KMS-11 (cell line): ENCODE measurements at regions not wholly inside any gene's neighbourhood (a gene's known extent, or its start where the extent isn't known, plus 50 kb on each side); places are given as distances from the start of the nearest gene placed in this dataset.

Source experiments
- H2AFZ ChIP-seq: fragments of 200-600 bp; sonication (generic); 2 replicates; pipeline ENCODE4 v1.6.1; 2016; ENCODE audit warnings: antibody characterized with exemption, mixed run types, low read depth
- H3K27ac ChIP-seq: fragments of 200-600 bp; sonication (generic); 2 replicates; pipeline ENCODE4 v1.6.1; 2016; ENCODE audit warnings: mild to moderate bottlenecking, mixed run types
- H3K27me3 ChIP-seq: fragments of 200-600 bp; sonication (generic); 2 replicates; pipeline ENCODE4 v1.6.1; 2017; ENCODE audit warnings: mild to moderate bottlenecking, low read depth, mixed run types, moderate library complexity; ENCODE audit not compliant: insufficient read depth
- H3K36me3 ChIP-seq: fragments of 200-600 bp; sonication (generic); 2 replicates; pipeline ENCODE4 v1.6.1; 2017; ENCODE audit warnings: mild to moderate bottlenecking, mixed run types; ENCODE audit not compliant: insufficient read depth
- H3K4me1 ChIP-seq: fragments of 200-600 bp; sonication (generic); 2 replicates; pipeline ENCODE4 v1.6.1; 2016; ENCODE audit warnings: mild to moderate bottlenecking, low read depth, mixed run types; ENCODE audit not compliant: poor library complexity, severe bottlenecking
- H3K4me2 ChIP-seq: fragments of 200-600 bp; sonication (generic); 2 replicates; pipeline ENCODE4 v1.7.0; 2016; ENCODE audit warnings: mild to moderate bottlenecking, mixed run types
- H3K4me3 ChIP-seq: fragments of 200-600 bp; sonication (generic); IDR thresholded peaks from 2 replicates; pipeline ENCODE4 v1.6.1; 2017; ENCODE audit warnings: low read depth, low read length, mixed read lengths; ENCODE audit not compliant: insufficient read depth
- H3K79me2 ChIP-seq: fragments of 200-600 bp; sonication (generic); 2 replicates; pipeline ENCODE4 v1.6.1; 2016; ENCODE audit warnings: low read depth, mixed run types; ENCODE audit not compliant: insufficient read depth
- H3K9ac ChIP-seq: fragments of 200-600 bp; sonication (generic); 2 replicates; pipeline ENCODE4 v1.6.1; 2016; ENCODE audit warnings: mild to moderate bottlenecking, mixed run types
- H4K20me1 ChIP-seq: fragments of 200-600 bp; sonication (generic); 2 replicates; pipeline ENCODE4 v1.6.1; 2016; ENCODE audit warnings: mild to moderate bottlenecking, mixed run types; ENCODE audit not compliant: insufficient read depth
- CTCF ChIP-seq: fragments of 200-600 bp; sonication (generic); conservative IDR thresholded peaks from 2 replicates; pipeline ENCODE4 v1.6.1; 2017; ENCODE audit warnings: low read depth, mild to moderate bottlenecking, antibody characterized with exemption, low read length, moderate library complexity, mixed read lengths

DNA sequence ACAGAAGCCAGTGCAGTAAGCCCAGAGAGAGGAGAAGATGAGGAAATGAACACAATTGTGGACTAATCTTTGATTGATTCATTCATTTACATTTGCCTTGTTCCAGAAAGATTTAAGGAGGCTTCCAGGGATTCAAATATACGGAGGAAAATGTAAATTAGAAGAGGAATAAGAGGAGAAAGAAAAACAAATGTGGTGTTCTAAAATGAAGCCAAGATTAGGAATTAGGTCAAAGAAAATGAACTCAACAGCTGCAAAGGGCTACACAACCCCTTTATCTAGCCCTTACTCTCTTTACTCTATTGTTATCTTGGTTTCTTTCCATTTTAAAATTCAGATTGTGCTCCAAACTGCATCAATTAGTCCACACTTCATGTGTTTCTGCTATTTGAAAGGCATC lies 196.8 kb downstream of the SPATA18 start:
- H3K4me2 ChIP-seq = no peak overlapping the region
- no peaks in the 10 kb centered on the region for H3K79me2 ChIP-seq
- no peaks in the 10 kb centered on the region for H3K4me1 ChIP-seq
- no peak overlapping the region for H3K9ac ChIP-seq
- H3K27me3 ChIP-seq = no peaks in the 10 kb centered on the region
- no peak overlapping the region for H2AFZ ChIP-seq
- no peaks in the 10 kb centered on the region for H4K20me1 ChIP-seq
- H3K4me3 ChIP-seq = no peak overlapping the region
- no peaks in the 10 kb centered on the region for H3K36me3 ChIP-seq
- TF ChIP-seq CTCF = no peak
- H3K27ac ChIP-seq = no peak overlapping the region

DNA sequence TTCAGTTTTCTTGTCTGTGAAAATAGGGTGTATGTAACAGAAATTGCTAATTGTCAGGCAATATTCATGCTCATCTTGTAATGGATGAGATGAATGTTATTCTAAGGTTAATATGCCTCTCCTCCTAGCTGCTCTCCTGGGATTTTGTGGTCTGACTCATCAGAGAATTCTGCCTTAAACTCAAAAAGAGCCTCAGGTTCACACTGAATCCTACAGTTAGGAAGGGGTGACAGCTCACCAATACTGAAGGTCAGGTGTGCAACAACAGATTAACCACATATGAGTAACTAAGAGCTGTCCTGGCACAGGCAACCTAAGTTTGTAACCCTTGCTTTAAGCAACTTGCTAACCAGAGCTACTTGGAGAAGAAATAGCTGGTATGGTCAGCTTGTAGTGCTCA lies 197.7 kb downstream of the SPATA18 start:
- Histone ChIP-seq H4K20me1 (no peaks in the 10 kb centered on the region), H3K4me1 (no peaks in the 10 kb centered on the region), H3K4me3 (no peak overlapping the region), H3K36me3 (no peaks in the 10 kb centered on the region), H3K79me2 (no peaks in the 10 kb centered on the region), H2AFZ (no peak overlapping the region), H3K27me3 (no peaks in the 10 kb centered on the region), H3K9ac (no peak overlapping the region), H3K4me2 (no peak overlapping the region), H3K27ac (no peak overlapping the region)
- TF ChIP-seq CTCF = no peak

- H2AFZ ChIP-seq = no peak overlapping the region
These were observed 198.5 kb downstream of the SPATA18 start for GRCh38 chr4:52249581-52249980.

GRCh38 chr4:52250154-52250553 lies 199.1 kb downstream of the SPATA18 start:
- H3K4me2 ChIP-seq = no peak overlapping the region
- no peak overlapping the region for H2AFZ ChIP-seq
- no peaks in the 10 kb centered on the region for H3K36me3 ChIP-seq
- no peaks in the 10 kb centered on the region for H3K27me3 ChIP-seq
- no peak overlapping the region for H3K4me3 ChIP-seq
- no peaks in the 10 kb centered on the region for H3K79me2 ChIP-seq
- TF ChIP-seq CTCF = no peak
- no peak overlapping the region for H3K9ac ChIP-seq
- no peaks in the 10 kb centered on the region for H4K20me1 ChIP-seq
- H3K27ac ChIP-seq = no peak overlapping the region
- no peaks in the 10 kb centered on the region for H3K4me1 ChIP-seq

More at GRCh38 chr4:52249581-52249980, 198.5 kb downstream of the SPATA18 start:
- H3K4me2 ChIP-seq = no peak overlapping the region
- H3K36me3 ChIP-seq = no peaks in the 10 kb centered on the region
- no peak overlapping the region for H3K4me3 ChIP-seq
- no peak overlapping the region for H3K27ac ChIP-seq
- no peaks in the 10 kb centered on the region for H3K4me1 ChIP-seq
- TF ChIP-seq CTCF = no peak
- no peaks in the 10 kb centered on the region for H4K20me1 ChIP-seq
- H3K27me3 ChIP-seq = no peaks in the 10 kb centered on the region
- no peak overlapping the region for H3K9ac ChIP-seq
- no peaks in the 10 kb centered on the region for H3K79me2 ChIP-seq
